Calu3 (cell line): ENCODE measurements at regions not wholly inside any gene's neighbourhood (a gene's known extent, or its start where the extent isn't known, plus 50 kb on each side); places are given as distances from the start of the nearest gene placed in this dataset.

Source experiments
- BruUV-seq: library from RNA; stranded (reverse); fragments of 400-500 nt; replicated peaks from 2 replicates; lab custom pipeline; 2021; lab: Mats Ljungman, UMichigan
- CTCF ChIA-PET: fragments of 300-600 bp; sonication (Branson Sonifier 250); formaldehyde crosslinking; loops from one replicate; lab custom pipeline; 2022; ENCODE audit warnings: antibody characterized with exemption; lab: Charles Lee
- DNase-seq: peaks from one replicate; pipeline ENCODE4 v3.0.0; 2022
- H3K27ac Mint-ChIP-seq: one replicate; pipeline ENCODE4 v1.8.0; 2022; ENCODE audit warnings: mixed read lengths; ENCODE audit not compliant: unreplicated experiment
- H3K27me3 Mint-ChIP-seq: one replicate; pipeline ENCODE4 v1.8.0; 2022; ENCODE audit warnings: mixed read lengths; ENCODE audit not compliant: unreplicated experiment
- H3K36me3 Mint-ChIP-seq: one replicate; pipeline ENCODE4 v1.8.0; 2022; ENCODE audit warnings: mild to moderate bottlenecking, moderate library complexity, mixed read lengths; ENCODE audit not compliant: insufficient read depth, unreplicated experiment
- H3K4me1 Mint-ChIP-seq: one replicate; pipeline ENCODE4 v1.8.0; 2022; ENCODE audit warnings: mild to moderate bottlenecking, low read depth, mixed read lengths; ENCODE audit not compliant: unreplicated experiment
- H3K4me3 Mint-ChIP-seq: one replicate; pipeline ENCODE4 v1.8.0; 2022; ENCODE audit warnings: mild to moderate bottlenecking, low read depth, moderate library complexity, mixed read lengths; ENCODE audit not compliant: unreplicated experiment
- H3K9me3 Mint-ChIP-seq: one replicate; pipeline ENCODE4 v1.8.0; 2022; ENCODE audit warnings: low read depth, mixed read lengths; ENCODE audit not compliant: unreplicated experiment
- CTCF ChIP-seq: fragments of 200-600 bp; IDR thresholded peaks from one replicate; pipeline ENCODE4 v1.8.0; 2022; ENCODE audit warnings: antibody characterized with exemption; ENCODE audit not compliant: unreplicated experiment
- intact Hi-C: fragments of 100-400 bp; cut with micrococcal nuclease; formaldehyde crosslinking; loops from one replicate; pipeline ENCODE4 v1.10.0; 2022; ENCODE audit not compliant: unreplicated experiment

- no peak for TF ChIP-seq CTCF
- Mint-ChIP-seq H3K27me3 (no peaks in the 10 kb centered on the region), H3K4me1 (no peaks in the 10 kb centered on the region), H3K27ac (no peak overlapping the region), H3K9me3 (no peaks in the 10 kb centered on the region), H3K4me3 (no peak overlapping the region), H3K36me3 (no peaks in the 10 kb centered on the region)
- intact Hi-C loops: no loop called here
- DNase-seq: no peak
- CTCF ChIA-PET: no interaction called here
- no TSS peak for BruUV-seq
Measured at GRCh38 chr1:197844651-197845050, 57.8 kb upstream of the C1orf53 start.

- no peak overlapping the region for H3K27ac Mint-ChIP-seq
- intact Hi-C loops: no loop called here
- DNase-seq: no peak
- no peaks in the 10 kb centered on the region for H3K36me3 Mint-ChIP-seq
- H3K27me3 Mint-ChIP-seq: no peaks in the 10 kb centered on the region
- H3K4me3 Mint-ChIP-seq: no peak overlapping the region
- no TSS peak for BruUV-seq
- H3K4me1 Mint-ChIP-seq: peaks cover 8% of the 10 kb centered on the region
- H3K9me3 Mint-ChIP-seq: no peaks in the 10 kb centered on the region
- CTCF ChIA-PET: no interaction called here
- no peak for TF ChIP-seq CTCF
Measured at GRCh38 chr1:197843401-197843800, 59.0 kb upstream of the C1orf53 start.

GRCh38 chr1:197842646-197843045 is 59.8 kb upstream of the C1orf53 start:
- no TSS peak for BruUV-seq
- H3K4me3 Mint-ChIP-seq: no peak overlapping the region
- intact Hi-C loops: no loop called here
- no peaks in the 10 kb centered on the region for H3K9me3 Mint-ChIP-seq
- no peak overlapping the region for H3K27ac Mint-ChIP-seq
- H3K4me1 Mint-ChIP-seq: peaks cover 16% of the 10 kb centered on the region
- TF ChIP-seq CTCF: no peak
- H3K36me3 Mint-ChIP-seq: no peaks in the 10 kb centered on the region
- no peak for DNase-seq
- CTCF ChIA-PET: no interaction called here
- no peaks in the 10 kb centered on the region for H3K27me3 Mint-ChIP-seq

- BruUV-seq: no TSS peak
- TF ChIP-seq CTCF: no peak
Measured at GRCh38 chr1:197841883-197842553, 60.4 kb upstream of the C1orf53 start.

More at GRCh38 chr1:197841883-197842553, 60.4 kb upstream of the C1orf53 start:
- CTCF ChIA-PET: no interaction called here
- Mint-ChIP-seq H3K4me3 (no peak overlapping the region), H3K4me1 (peaks cover 18% of the 10 kb centered on the region), H3K36me3 (no peaks in the 10 kb centered on the region), H3K9me3 (no peaks in the 10 kb centered on the region), H3K27ac (no peak overlapping the region), H3K27me3 (no peaks in the 10 kb centered on the region)
- DNase-seq: no peak
- intact Hi-C loops: no loop called here
